Testis (tissue), 2 donors: ENCODE measurements at regions not wholly inside any gene's neighbourhood (a gene's known extent, or its start where the extent isn't known, plus 50 kb on each side); places are given as distances from the start of the nearest gene placed in this dataset.

Experiments
- CTCF ChIP-seq, 3 experiments: fragments of 450-650 bp in 2 of 3; fragments of 200-600 bp in 1 of 3; sonication (generic) in 1 of 3; IDR thresholded peaks; one replicate each; pipeline ENCODE4 v1.5.1; 2016 to 2019; ENCODE audit warnings: antibody characterized with exemption in 3 of 3, mild to moderate bottlenecking in 2 of 3, moderate library complexity in 1 of 3
- POLR2A ChIP-seq: fragments of 450-650 bp; IDR thresholded peaks from one replicate; pipeline ENCODE4 v1.6.1; 2017; ENCODE audit warnings: antibody characterized with exemption, mild to moderate bottlenecking, moderate library complexity

GRCh38 chr18:22311301-22311700 lies 106.4 kb downstream of the CTAGE1 start:
- TF ChIP-seq POLR2A = no peak
- no peak for TF ChIP-seq CTCF (IDR thresholded peaks at IDR 0.05)
